ENCODE measurements at regions not wholly inside any gene's neighbourhood (a gene's known extent, or its start where the extent isn't known, plus 50 kb on each side); places are given as distances from the start of the nearest gene placed in this dataset.

GRCh38 chr4:63831590-63832155 is 577.6 kb downstream of the TECRL start:
- peaks cover 4% of the 10 kb centered on the region for H3K9me3 ChIP-seq (replicated peaks; ENCODE audit: control insufficient read depth, low read depth, low read length)
- no peaks in the 10 kb centered on the region for H3K27me3 ChIP-seq (ENCODE audit: control insufficient read depth, insufficient read depth, low read length)
- H3K4me1 ChIP-seq (ENCODE audit: control insufficient read depth, insufficient read depth, low read length): no peaks in the 10 kb centered on the region
- H3K27ac ChIP-seq (ENCODE audit: low read length): no peak overlapping the region
- no peak for DNase-seq
- H3K4me3 ChIP-seq (ENCODE audit: low read length): no peak overlapping the region
- no CpG with 5 or more reads among the region's 2 CpGs for WGBS (ENCODE audit: insufficient coverage)
- H3K36me3 ChIP-seq (ENCODE audit: control insufficient read depth, insufficient read depth, low read length): no peaks in the 10 kb centered on the region

GRCh38 chr4:63817196-63817865 is 591.9 kb downstream of the TECRL start:
- no peaks in the 10 kb centered on the region for H3K4me1 ChIP-seq (ENCODE audit: control insufficient read depth, insufficient read depth, low read length)
- no peaks in the 10 kb centered on the region for H3K36me3 ChIP-seq (ENCODE audit: control insufficient read depth, insufficient read depth, low read length)
- WGBS (ENCODE audit: insufficient coverage): 88% methylated on average over 4 of the region's 11 CpGs
- peaks cover 9% of the 10 kb centered on the region for H3K9me3 ChIP-seq (replicated peaks; ENCODE audit: control insufficient read depth, low read depth, low read length)
- no peak overlapping the region for H3K27ac ChIP-seq (ENCODE audit: low read length)
- no peak overlapping the region for H3K4me3 ChIP-seq (ENCODE audit: low read length)
- H3K27me3 ChIP-seq (ENCODE audit: control insufficient read depth, insufficient read depth, low read length): no peaks in the 10 kb centered on the region
- peak; percentile 1 for DNase-seq

- H3K36me3 ChIP-seq (ENCODE audit: control insufficient read depth, insufficient read depth, low read length): no peaks in the 10 kb centered on the region
- H3K27ac ChIP-seq (ENCODE audit: low read length): no peak overlapping the region
- 83% methylated on average over 1 of the region's 4 CpGs for WGBS (ENCODE audit: insufficient coverage)
- H3K27me3 ChIP-seq (ENCODE audit: control insufficient read depth, insufficient read depth, low read length): no peaks in the 10 kb centered on the region
- peaks cover 9% of the 10 kb centered on the region for H3K9me3 ChIP-seq (replicated peaks; ENCODE audit: control insufficient read depth, low read depth, low read length)
- H3K4me3 ChIP-seq (ENCODE audit: low read length): no peak overlapping the region
- H3K4me1 ChIP-seq (ENCODE audit: control insufficient read depth, insufficient read depth, low read length): no peaks in the 10 kb centered on the region
- no peak for DNase-seq
These were observed 594.9 kb downstream of the TECRL start for GRCh38 chr4:63814171-63814964.

GRCh38 chr4:63799166-63799565 is 610.1 kb downstream of the TECRL start:
- Histone ChIP-seq H3K9me3 (replicated peaks; ENCODE audit: control insufficient read depth, low read depth, low read length) (no peaks in the 10 kb centered on the region), H3K36me3 (ENCODE audit: control insufficient read depth, insufficient read depth, low read length) (no peaks in the 10 kb centered on the region), H3K4me1 (ENCODE audit: control insufficient read depth, insufficient read depth, low read length) (no peaks in the 10 kb centered on the region), H3K27me3 (ENCODE audit: control insufficient read depth, insufficient read depth, low read length) (no peaks in the 10 kb centered on the region), H3K4me3 (ENCODE audit: low read length) (no peak overlapping the region), H3K27ac (ENCODE audit: low read length) (no peak overlapping the region)
- WGBS (ENCODE audit: insufficient coverage): no CpG with 5 or more reads among the region's 2 CpGs
- DNase-seq: no peak

- no peak overlapping the region for H3K27ac ChIP-seq (ENCODE audit: low read length)
- WGBS (ENCODE audit: insufficient coverage): no CpG with 5 or more reads among the region's 2 CpGs
- no peaks in the 10 kb centered on the region for H3K4me1 ChIP-seq (ENCODE audit: control insufficient read depth, insufficient read depth, low read length)
These were observed 613.9 kb downstream of the TECRL start for GRCh38 chr4:63795301-63795700.

GRCh38 chr4:63790377-63790776 is 618.9 kb downstream of the TECRL start:
- no peak overlapping the region for H3K27ac ChIP-seq (ENCODE audit: low read length)
- no peaks in the 10 kb centered on the region for H3K27me3 ChIP-seq (ENCODE audit: control insufficient read depth, insufficient read depth, low read length)
- no CpG with 5 or more reads among the region's 5 CpGs for whole genome bisulfite sequencing (ENCODE audit: insufficient coverage)
- no peak overlapping the region for H3K4me3 ChIP-seq (ENCODE audit: low read length)
- no peak for DNase-seq
- H3K4me1 ChIP-seq (ENCODE audit: control insufficient read depth, insufficient read depth, low read length): no peaks in the 10 kb centered on the region
- no peaks in the 10 kb centered on the region for H3K36me3 ChIP-seq (ENCODE audit: control insufficient read depth, insufficient read depth, low read length)
- H3K9me3 ChIP-seq (replicated peaks; ENCODE audit: control insufficient read depth, low read depth, low read length): no peaks in the 10 kb centered on the region

More at GRCh38 chr4:63795301-63795700, 613.9 kb downstream of the TECRL start:
- DNase-seq: no peak
- no peaks in the 10 kb centered on the region for H3K27me3 ChIP-seq (ENCODE audit: control insufficient read depth, insufficient read depth, low read length)
- H3K9me3 ChIP-seq (replicated peaks; ENCODE audit: control insufficient read depth, low read depth, low read length): no peaks in the 10 kb centered on the region
- H3K36me3 ChIP-seq (ENCODE audit: control insufficient read depth, insufficient read depth, low read length): no peaks in the 10 kb centered on the region
- no peak overlapping the region for H3K4me3 ChIP-seq (ENCODE audit: low read length)

- no CpG with 5 or more reads among the region's 1 CpG for WGBS (ENCODE audit: insufficient coverage)
- no peaks in the 10 kb centered on the region for H3K9me3 ChIP-seq (replicated peaks; ENCODE audit: control insufficient read depth, low read depth, low read length)
- H3K36me3 ChIP-seq (ENCODE audit: control insufficient read depth, insufficient read depth, low read length): no peaks in the 10 kb centered on the region
- H3K27me3 ChIP-seq (ENCODE audit: control insufficient read depth, insufficient read depth, low read length): no peaks in the 10 kb centered on the region
- DNase-seq: no peak
- H3K4me3 ChIP-seq (ENCODE audit: low read length): no peak overlapping the region
- H3K4me1 ChIP-seq (ENCODE audit: control insufficient read depth, insufficient read depth, low read length): no peaks in the 10 kb centered on the region
- H3K27ac ChIP-seq (ENCODE audit: low read length): no peak overlapping the region
These were observed 621.0 kb downstream of the TECRL start for GRCh38 chr4:63788271-63788670.

- H3K27ac ChIP-seq (ENCODE audit: low read length): no peak overlapping the region
- no peaks in the 10 kb centered on the region for H3K4me1 ChIP-seq (ENCODE audit: control insufficient read depth, insufficient read depth, low read length)
- no peaks in the 10 kb centered on the region for H3K9me3 ChIP-seq (replicated peaks; ENCODE audit: control insufficient read depth, low read depth, low read length)
- H3K36me3 ChIP-seq (ENCODE audit: control insufficient read depth, insufficient read depth, low read length): no peaks in the 10 kb centered on the region
- no peak for DNase-seq
- no peaks in the 10 kb centered on the region for H3K27me3 ChIP-seq (ENCODE audit: control insufficient read depth, insufficient read depth, low read length)
- H3K4me3 ChIP-seq (ENCODE audit: low read length): no peak overlapping the region
- 90% methylated on average over 1 of the region's 1 CpG for WGBS (ENCODE audit: insufficient coverage)
These were observed 621.9 kb downstream of the TECRL start for GRCh38 chr4:63787326-63787725.

GRCh38 chr4:63786171-63786570 is 623.1 kb downstream of the TECRL start:
- peak; percentile 1 for DNase-seq
- H3K27me3 ChIP-seq (ENCODE audit: control insufficient read depth, insufficient read depth, low read length): no peaks in the 10 kb centered on the region
- H3K36me3 ChIP-seq (ENCODE audit: control insufficient read depth, insufficient read depth, low read length): no peaks in the 10 kb centered on the region
- no peaks in the 10 kb centered on the region for H3K9me3 ChIP-seq (replicated peaks; ENCODE audit: control insufficient read depth, low read depth, low read length)
- WGBS (ENCODE audit: insufficient coverage): 60% methylated on average over 1 of the region's 3 CpGs
- H3K4me1 ChIP-seq (ENCODE audit: control insufficient read depth, insufficient read depth, low read length): no peaks in the 10 kb centered on the region
- H3K4me3 ChIP-seq (ENCODE audit: low read length): no peak overlapping the region
- H3K27ac ChIP-seq (ENCODE audit: low read length): no peak overlapping the region

- H3K36me3 ChIP-seq (ENCODE audit: control insufficient read depth, insufficient read depth, low read length): no peaks in the 10 kb centered on the region
- H3K27ac ChIP-seq (ENCODE audit: low read length): no peak overlapping the region
- no peaks in the 10 kb centered on the region for H3K27me3 ChIP-seq (ENCODE audit: control insufficient read depth, insufficient read depth, low read length)
- H3K9me3 ChIP-seq (replicated peaks; ENCODE audit: control insufficient read depth, low read depth, low read length): no peaks in the 10 kb centered on the region
- no peaks in the 10 kb centered on the region for H3K4me1 ChIP-seq (ENCODE audit: control insufficient read depth, insufficient read depth, low read length)
- H3K4me3 ChIP-seq (ENCODE audit: low read length): no peak overlapping the region
- no CpG with 5 or more reads among the region's 1 CpG for WGBS (ENCODE audit: insufficient coverage)
- DNase-seq: no peak
These were observed 624.4 kb downstream of the TECRL start for GRCh38 chr4:63784822-63785221.

Measured in muscle of leg (tissue), 3 donors.